ENCODE measurements at regions not wholly inside any gene's neighbourhood (a gene's known extent, or its start where the extent isn't known, plus 50 kb on each side); places are given as distances from the start of the nearest gene placed in this dataset.
A peak's percentile ranks its signal among the peaks of the same experiment; 100 is the strongest.

DNA sequence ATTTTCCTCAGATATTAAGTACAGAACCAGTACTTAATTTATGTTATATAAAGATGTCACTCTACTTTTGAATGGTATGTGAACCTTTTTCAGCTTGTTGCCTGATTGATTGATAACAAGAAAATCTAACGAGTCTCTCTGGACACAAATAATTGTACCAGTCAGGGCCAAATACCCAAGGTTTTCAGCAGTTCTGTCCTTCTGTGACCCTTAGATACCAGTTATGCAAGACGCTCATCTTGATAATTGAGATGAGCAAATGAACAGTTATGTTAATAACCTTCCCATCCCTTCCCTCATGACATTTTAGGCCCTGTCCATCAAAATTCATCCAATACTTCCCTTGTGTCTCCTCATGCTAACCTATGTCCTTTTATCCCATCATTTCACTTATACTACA lies 185.9 kb upstream of the G2E3 start:
- TF ChIP-seq, protein P1, sequence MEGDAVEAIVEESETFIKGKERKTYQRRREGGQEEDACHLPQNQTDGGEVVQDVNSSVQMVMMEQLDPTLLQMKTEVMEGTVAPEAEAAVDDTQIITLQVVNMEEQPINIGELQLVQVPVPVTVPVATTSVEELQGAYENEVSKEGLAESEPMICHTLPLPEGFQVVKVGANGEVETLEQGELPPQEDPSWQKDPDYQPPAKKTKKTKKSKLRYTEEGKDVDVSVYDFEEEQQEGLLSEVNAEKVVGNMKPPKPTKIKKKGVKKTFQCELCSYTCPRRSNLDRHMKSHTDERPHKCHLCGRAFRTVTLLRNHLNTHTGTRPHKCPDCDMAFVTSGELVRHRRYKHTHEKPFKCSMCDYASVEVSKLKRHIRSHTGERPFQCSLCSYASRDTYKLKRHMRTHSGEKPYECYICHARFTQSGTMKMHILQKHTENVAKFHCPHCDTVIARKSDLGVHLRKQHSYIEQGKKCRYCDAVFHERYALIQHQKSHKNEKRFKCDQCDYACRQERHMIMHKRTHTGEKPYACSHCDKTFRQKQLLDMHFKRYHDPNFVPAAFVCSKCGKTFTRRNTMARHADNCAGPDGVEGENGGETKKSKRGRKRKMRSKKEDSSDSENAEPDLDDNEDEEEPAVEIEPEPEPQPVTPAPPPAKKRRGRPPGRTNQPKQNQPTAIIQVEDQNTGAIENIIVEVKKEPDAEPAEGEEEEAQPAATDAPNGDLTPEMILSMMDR (IDR thresholded peaks at IDR 0.05), result no peak
- no peaks in the 10 kb centered on the region for H3K4me1 ChIP-seq
- intact Hi-C loops (cut with DNase I), result no loop called here
- H3K36me3 ChIP-seq, result no peaks in the 10 kb centered on the region
- ATAC-seq (no peak), DNase-seq (no peak)
- no peaks in the 10 kb centered on the region for H3K27me3 ChIP-seq
- no peak overlapping the region for H3K4me3 ChIP-seq
- no peak overlapping the region for H3K27ac ChIP-seq
- no peaks in the 10 kb centered on the region for H3K9me3 ChIP-seq

DNA sequence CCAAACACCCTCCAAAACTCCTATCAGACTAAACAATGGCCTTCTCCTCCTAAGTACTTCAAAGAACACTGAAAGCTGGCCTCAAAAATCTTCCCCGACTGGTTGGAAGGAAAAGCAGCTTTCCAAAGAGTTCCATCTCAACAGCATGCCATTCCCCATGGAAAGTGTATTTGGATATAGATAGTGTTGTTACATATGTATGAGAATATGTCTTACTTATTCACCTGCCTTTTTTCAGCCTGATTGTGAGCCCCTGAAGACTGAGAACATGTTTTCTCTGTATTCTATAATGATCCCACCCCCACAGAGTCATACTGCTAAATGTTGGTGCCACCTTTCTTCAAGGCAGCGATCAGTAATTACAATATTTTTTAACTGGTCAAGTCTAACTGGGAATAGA lies 185.4 kb upstream of the G2E3 start:
- intact Hi-C loops (cut with DNase I), result no loop called here

DNA sequence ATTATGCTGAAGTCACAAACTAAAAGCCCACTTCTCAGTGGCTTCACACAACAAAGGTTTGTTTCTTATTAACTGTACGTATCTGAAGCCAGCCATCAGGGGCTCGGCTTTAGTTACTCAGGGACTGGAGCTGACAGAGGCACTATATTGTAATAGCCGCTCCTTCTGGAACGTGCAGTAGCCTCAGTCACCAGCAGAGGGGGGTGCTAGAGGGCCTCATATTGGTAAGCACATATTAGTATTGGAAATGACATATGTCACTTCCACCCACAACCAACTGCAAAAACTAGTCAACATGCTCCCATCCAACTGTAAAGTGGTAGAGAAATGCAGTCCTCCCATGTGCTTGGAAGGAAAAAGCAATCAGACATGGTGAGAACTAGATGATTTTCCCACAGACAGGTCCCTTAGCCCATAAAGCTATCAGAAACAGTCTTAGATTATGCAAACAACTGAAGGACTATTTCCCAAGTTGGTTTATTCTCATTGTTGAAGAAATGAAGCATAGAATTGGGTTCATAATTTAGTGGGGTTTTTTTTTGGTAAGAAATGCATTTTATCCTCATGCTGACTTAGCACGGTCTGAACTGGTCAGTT lies 183.6 kb upstream of the G2E3 start:
- intact Hi-C loops (cut with DNase I), result no loop called here
- ATAC-seq (peak; percentile 91), DNase-seq (no peak)

More for the DNA sequence above, 185.4 kb upstream of the G2E3 start:
- Histone ChIP-seq H3K27ac (no peak overlapping the region), H3K4me1 (no peaks in the 10 kb centered on the region), H3K4me3 (no peak overlapping the region), H3K27me3 (no peaks in the 10 kb centered on the region), H3K9me3 (no peaks in the 10 kb centered on the region), H3K36me3 (no peaks in the 10 kb centered on the region)
- DNase-seq (no peak), ATAC-seq (no peak)
- TF ChIP-seq, protein P1 (IDR thresholded peaks at IDR 0.05), result no peak

DNA sequence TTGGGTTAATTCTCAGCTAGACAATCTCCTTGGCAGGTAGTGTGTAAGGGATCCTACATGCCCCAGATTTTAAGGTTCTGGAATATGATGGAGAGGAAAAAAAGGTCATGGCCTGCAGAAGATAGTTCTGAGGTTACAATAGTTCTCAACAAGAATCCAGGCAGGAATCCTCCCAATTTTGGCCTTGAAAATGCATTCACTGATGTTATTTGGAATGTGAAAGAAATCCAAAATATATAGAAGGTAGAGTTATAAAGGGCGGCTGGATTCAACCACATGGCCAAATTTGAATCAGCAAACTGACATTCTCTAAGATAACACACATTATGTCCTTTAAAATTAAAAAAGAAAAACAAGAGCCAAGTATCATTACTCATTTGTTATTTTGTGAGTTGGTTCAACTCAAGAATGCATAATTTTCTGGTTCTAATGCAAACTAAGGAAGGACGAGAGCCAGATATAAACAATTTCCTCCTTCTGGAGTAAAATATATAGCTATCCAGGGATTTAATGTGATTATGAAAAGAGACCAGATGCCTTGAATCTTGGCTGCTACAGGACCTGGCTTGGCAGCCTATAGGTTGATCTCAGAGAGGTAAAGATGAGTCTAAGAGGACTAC lies 177.0 kb upstream of the G2E3 start:
- no peak overlapping the region for H3K4me3 ChIP-seq
- no peaks in the 10 kb centered on the region for H3K36me3 ChIP-seq
- H3K27ac ChIP-seq, result no peak overlapping the region
- no peaks in the 10 kb centered on the region for H3K9me3 ChIP-seq
- H3K4me1 ChIP-seq, result no peaks in the 10 kb centered on the region
- TF ChIP-seq, protein P1 (IDR thresholded peaks at IDR 0.05), result no peak
- DNase-seq (no peak), ATAC-seq (no peak)
- H3K27me3 ChIP-seq, result no peaks in the 10 kb centered on the region
- intact Hi-C loops (cut with DNase I), result no loop called here

More for the DNA sequence above, 183.6 kb upstream of the G2E3 start:
- no peaks in the 10 kb centered on the region for H3K9me3 ChIP-seq
- no peaks in the 10 kb centered on the region for H3K4me1 ChIP-seq
- no peak overlapping the region for H3K4me3 ChIP-seq
- H3K27ac ChIP-seq, result no peak overlapping the region
- no peaks in the 10 kb centered on the region for H3K36me3 ChIP-seq
- TF ChIP-seq, protein P1 (IDR thresholded peaks at IDR 0.05), result peak; percentile 73
- no peaks in the 10 kb centered on the region for H3K27me3 ChIP-seq

DNA sequence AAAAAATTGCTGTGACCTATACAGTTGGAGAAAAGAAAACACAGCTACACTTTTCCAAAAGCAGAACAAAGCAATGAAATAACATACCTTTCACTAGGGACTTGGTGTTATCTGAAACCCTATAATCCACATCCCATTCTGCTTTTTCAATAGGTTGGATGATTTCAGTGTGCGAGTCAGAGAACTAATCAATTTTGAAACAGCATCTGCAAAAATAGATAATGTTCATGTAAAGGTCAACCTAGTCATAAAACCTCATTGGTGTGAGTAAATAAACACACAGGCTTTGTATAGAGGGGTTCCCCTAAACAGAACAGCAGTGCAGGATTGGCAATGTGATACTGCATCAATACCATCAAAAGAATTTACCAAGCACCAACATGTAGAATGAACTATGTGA lies 173.0 kb upstream of the G2E3 start:
- H3K4me3 ChIP-seq, result no peak overlapping the region
- intact Hi-C loops (cut with DNase I), result no loop called here

More for the DNA sequence above, 173.0 kb upstream of the G2E3 start:
- Histone ChIP-seq H3K9me3 (no peaks in the 10 kb centered on the region), H3K36me3 (no peaks in the 10 kb centered on the region), H3K27me3 (no peaks in the 10 kb centered on the region), H3K27ac (no peak overlapping the region), H3K4me1 (no peaks in the 10 kb centered on the region)
- ATAC-seq (no peak), DNase-seq (no peak)
- TF ChIP-seq, protein P1 (IDR thresholded peaks at IDR 0.05), result no peak
